ENCODE measurements at regions not wholly inside any gene's neighbourhood (a gene's known extent, or its start where the extent isn't known, plus 50 kb on each side); places are given as distances from the start of the nearest gene placed in this dataset.
"Not testable (repeated sequence)": the region's sequence is repeated elsewhere in the genome, so short reads cannot be mapped to it uniquely, and the experiment has no call there.

GRCh38 chr2:91515966-91516365 is 2824.5 kb downstream of the RPIA start:
- DNase-seq; H3K9me3 ChIP-seq (ENCODE audit: control insufficient read depth in 2 of 2, insufficient read depth in 1 of 2, low read depth in 1 of 2, low read length in 1 of 2); H3K4me1 ChIP-seq (ENCODE audit: control insufficient read depth in 3 of 3, insufficient read depth in 2 of 3, low read depth in 1 of 3, low read length in 2 of 3); H3K27ac ChIP-seq (ENCODE audit: low read depth in 1 of 3, low read length in 2 of 3); H3K27me3 ChIP-seq (ENCODE audit: control insufficient read depth in 3 of 3, insufficient read depth in 3 of 3, low read length in 3 of 3); H3K36me3 ChIP-seq (ENCODE audit: control insufficient read depth in 3 of 3, insufficient read depth in 2 of 3, low read depth in 1 of 3, low read length in 3 of 3); FAIRE-seq; H3K4me3 ChIP-seq (ENCODE audit: low read depth in 1 of 3, low read length in 3 of 3): not testable (repeated sequence)
- 85 to 91% (median 88%) methylated on average over 2 of the region's 3 CpGs for WGBS, 3 donors

GRCh38 chr2:91516669-91517068 is 2825.2 kb downstream of the RPIA start:
- not testable (repeated sequence) for H3K27ac ChIP-seq (ENCODE audit: low read depth in 1 of 3, low read length in 2 of 3); H3K9me3 ChIP-seq (ENCODE audit: control insufficient read depth in 2 of 2, insufficient read depth in 1 of 2, low read depth in 1 of 2, low read length in 1 of 2); H3K4me3 ChIP-seq (ENCODE audit: low read depth in 1 of 3, low read length in 3 of 3); DNase-seq; H3K4me1 ChIP-seq (ENCODE audit: control insufficient read depth in 3 of 3, insufficient read depth in 2 of 3, low read depth in 1 of 3, low read length in 2 of 3); FAIRE-seq; H3K36me3 ChIP-seq (ENCODE audit: control insufficient read depth in 3 of 3, insufficient read depth in 2 of 3, low read depth in 1 of 3, low read length in 3 of 3); H3K27me3 ChIP-seq (ENCODE audit: control insufficient read depth in 3 of 3, insufficient read depth in 3 of 3, low read length in 3 of 3)
- WGBS, 3 donors = 87 to 93% (median 89%) methylated on average over 5 to 6 of the region's 6 CpGs

GRCh38 chr2:91517846-91518245 is 2826.4 kb downstream of the RPIA start:
- not testable (repeated sequence) for H3K36me3 ChIP-seq (ENCODE audit: control insufficient read depth in 3 of 3, insufficient read depth in 2 of 3, low read depth in 1 of 3, low read length in 3 of 3); DNase-seq; H3K4me3 ChIP-seq (ENCODE audit: low read depth in 1 of 3, low read length in 3 of 3); H3K9me3 ChIP-seq (ENCODE audit: control insufficient read depth in 2 of 2, insufficient read depth in 1 of 2, low read depth in 1 of 2, low read length in 1 of 2); H3K27ac ChIP-seq (ENCODE audit: low read depth in 1 of 3, low read length in 2 of 3); FAIRE-seq; H3K4me1 ChIP-seq (ENCODE audit: control insufficient read depth in 3 of 3, insufficient read depth in 2 of 3, low read depth in 1 of 3, low read length in 2 of 3); H3K27me3 ChIP-seq (ENCODE audit: control insufficient read depth in 3 of 3, insufficient read depth in 3 of 3, low read length in 3 of 3)
- 71 to 100% methylated on average over 1 of the region's 1 CpG; no CpG with 5 or more reads in 1 of the 3 donors for WGBS, 3 donors

- not testable (repeated sequence) for DNase-seq; H3K27ac ChIP-seq (ENCODE audit: low read depth in 1 of 3, low read length in 2 of 3); H3K36me3 ChIP-seq (ENCODE audit: control insufficient read depth in 3 of 3, insufficient read depth in 2 of 3, low read depth in 1 of 3, low read length in 3 of 3); H3K9me3 ChIP-seq (ENCODE audit: control insufficient read depth in 2 of 2, insufficient read depth in 1 of 2, low read depth in 1 of 2, low read length in 1 of 2); H3K4me1 ChIP-seq (ENCODE audit: control insufficient read depth in 3 of 3, insufficient read depth in 2 of 3, low read depth in 1 of 3, low read length in 2 of 3); H3K4me3 ChIP-seq (ENCODE audit: low read depth in 1 of 3, low read length in 3 of 3); H3K27me3 ChIP-seq (ENCODE audit: control insufficient read depth in 3 of 3, insufficient read depth in 3 of 3, low read length in 3 of 3); FAIRE-seq
- 88 to 93% (median 88%) methylated on average over 3 to 5 of the region's 5 CpGs for WGBS, 3 donors
Observed at GRCh38 chr2:91518361-91518981, 2827.0 kb downstream of the RPIA start.

GRCh38 chr2:91519359-91519758 is 2827.9 kb downstream of the RPIA start:
- not testable (repeated sequence) for H3K9me3 ChIP-seq (ENCODE audit: control insufficient read depth in 2 of 2, insufficient read depth in 1 of 2, low read depth in 1 of 2, low read length in 1 of 2); H3K4me3 ChIP-seq (ENCODE audit: low read depth in 1 of 3, low read length in 3 of 3); DNase-seq; H3K27me3 ChIP-seq (ENCODE audit: control insufficient read depth in 3 of 3, insufficient read depth in 3 of 3, low read length in 3 of 3); H3K36me3 ChIP-seq (ENCODE audit: control insufficient read depth in 3 of 3, insufficient read depth in 2 of 3, low read depth in 1 of 3, low read length in 3 of 3); H3K4me1 ChIP-seq (ENCODE audit: control insufficient read depth in 3 of 3, insufficient read depth in 2 of 3, low read depth in 1 of 3, low read length in 2 of 3); FAIRE-seq; H3K27ac ChIP-seq (ENCODE audit: low read depth in 1 of 3, low read length in 2 of 3)
- WGBS, 3 donors = 89 to 92% (median 90%) methylated on average over 1 to 2 of the region's 3 CpGs

- H3K27ac ChIP-seq (ENCODE audit: low read depth in 1 of 3, low read length in 2 of 3); H3K36me3 ChIP-seq (ENCODE audit: control insufficient read depth in 3 of 3, insufficient read depth in 2 of 3, low read depth in 1 of 3, low read length in 3 of 3); FAIRE-seq; DNase-seq; H3K27me3 ChIP-seq (ENCODE audit: control insufficient read depth in 3 of 3, insufficient read depth in 3 of 3, low read length in 3 of 3); H3K4me3 ChIP-seq (ENCODE audit: low read depth in 1 of 3, low read length in 3 of 3); H3K9me3 ChIP-seq (ENCODE audit: control insufficient read depth in 2 of 2, insufficient read depth in 1 of 2, low read depth in 1 of 2, low read length in 1 of 2); H3K4me1 ChIP-seq (ENCODE audit: control insufficient read depth in 3 of 3, insufficient read depth in 2 of 3, low read depth in 1 of 3, low read length in 2 of 3): not testable (repeated sequence)
- 83 to 100% (median 95%) methylated on average over 1 to 2 of the region's 5 CpGs for WGBS, 3 donors
Observed at GRCh38 chr2:91519914-91520313, 2828.4 kb downstream of the RPIA start.

GRCh38 chr2:91520523-91520922 is 2829.1 kb downstream of the RPIA start:
- not testable (repeated sequence) for DNase-seq; H3K4me3 ChIP-seq (ENCODE audit: low read depth in 1 of 3, low read length in 3 of 3); H3K9me3 ChIP-seq (ENCODE audit: control insufficient read depth in 2 of 2, insufficient read depth in 1 of 2, low read depth in 1 of 2, low read length in 1 of 2); FAIRE-seq; H3K27ac ChIP-seq (ENCODE audit: low read depth in 1 of 3, low read length in 2 of 3); H3K27me3 ChIP-seq (ENCODE audit: control insufficient read depth in 3 of 3, insufficient read depth in 3 of 3, low read length in 3 of 3); H3K4me1 ChIP-seq (ENCODE audit: control insufficient read depth in 3 of 3, insufficient read depth in 2 of 3, low read depth in 1 of 3, low read length in 2 of 3); H3K36me3 ChIP-seq (ENCODE audit: control insufficient read depth in 3 of 3, insufficient read depth in 2 of 3, low read depth in 1 of 3, low read length in 3 of 3)
- WGBS, 3 donors = 78 to 86% (median 82%) methylated on average over 3 of the region's 3 CpGs

- not testable (repeated sequence) for DNase-seq
Observed at GRCh38 chr2:91520972-91521535, 2829.6 kb downstream of the RPIA start.

GRCh38 chr2:91521944-91522343 is 2830.5 kb downstream of the RPIA start:
- not testable (repeated sequence) for H3K36me3 ChIP-seq (ENCODE audit: control insufficient read depth in 3 of 3, insufficient read depth in 2 of 3, low read depth in 1 of 3, low read length in 3 of 3); H3K4me1 ChIP-seq (ENCODE audit: control insufficient read depth in 3 of 3, insufficient read depth in 2 of 3, low read depth in 1 of 3, low read length in 2 of 3); DNase-seq; H3K9me3 ChIP-seq (ENCODE audit: control insufficient read depth in 2 of 2, insufficient read depth in 1 of 2, low read depth in 1 of 2, low read length in 1 of 2); FAIRE-seq; H3K27me3 ChIP-seq (ENCODE audit: control insufficient read depth in 3 of 3, insufficient read depth in 3 of 3, low read length in 3 of 3); H3K4me3 ChIP-seq (ENCODE audit: low read depth in 1 of 3, low read length in 3 of 3); H3K27ac ChIP-seq (ENCODE audit: low read depth in 1 of 3, low read length in 2 of 3)
- WGBS, 3 donors = 81 to 88% (median 88%) methylated on average over 2 to 3 of the region's 4 CpGs

More at GRCh38 chr2:91520972-91521535, 2829.6 kb downstream of the RPIA start:
- not testable (repeated sequence) for H3K9me3 ChIP-seq (ENCODE audit: control insufficient read depth in 2 of 2, insufficient read depth in 1 of 2, low read depth in 1 of 2, low read length in 1 of 2); H3K4me3 ChIP-seq (ENCODE audit: low read depth in 1 of 3, low read length in 3 of 3); H3K36me3 ChIP-seq (ENCODE audit: control insufficient read depth in 3 of 3, insufficient read depth in 2 of 3, low read depth in 1 of 3, low read length in 3 of 3); H3K27me3 ChIP-seq (ENCODE audit: control insufficient read depth in 3 of 3, insufficient read depth in 3 of 3, low read length in 3 of 3); H3K4me1 ChIP-seq (ENCODE audit: control insufficient read depth in 3 of 3, insufficient read depth in 2 of 3, low read depth in 1 of 3, low read length in 2 of 3); FAIRE-seq; H3K27ac ChIP-seq (ENCODE audit: low read depth in 1 of 3, low read length in 2 of 3)
- WGBS, 3 donors = 66 to 92% (median 90%) methylated on average over 3 to 4 of the region's 7 CpGs
